ENCODE measurements at regions not wholly inside any gene's neighbourhood (a gene's known extent, or its start where the extent isn't known, plus 50 kb on each side); places are given as distances from the start of the nearest gene placed in this dataset.

GRCh38 chr2:234691968-234692955 is 195.4 kb upstream of the ARL4C start:
- DNase-seq, result no peak

- no peak for DNase-seq
Measured at GRCh38 chr2:234691214-234691575, 194.3 kb upstream of the ARL4C start.

- DNase-seq, result no peak
Measured at GRCh38 chr2:234690569-234691213, 193.8 kb upstream of the ARL4C start.

GRCh38 chr2:234689911-234690379 is 193.1 kb upstream of the ARL4C start:
- no peak for DNase-seq

GRCh38 chr2:234687718-234688475 is 191.0 kb upstream of the ARL4C start:
- no peak for DNase-seq

- DNase-seq, result no peak
Measured at GRCh38 chr2:234686088-234686890, 189.4 kb upstream of the ARL4C start.

- DNase-seq, result no peak
Measured at GRCh38 chr2:234684466-234684865, 187.6 kb upstream of the ARL4C start.

- DNase-seq, result no peak
Measured at GRCh38 chr2:234683950-234684349, 187.1 kb upstream of the ARL4C start.

- no peak for DNase-seq
Measured at GRCh38 chr2:234682492-234683228, 185.8 kb upstream of the ARL4C start.

- no peak for DNase-seq
Measured at GRCh38 chr2:234680688-234681619, 184.1 kb upstream of the ARL4C start.

- no peak for DNase-seq
Measured at GRCh38 chr2:234679741-234680687, 183.1 kb upstream of the ARL4C start.

GRCh38 chr2:234679301-234679740 is 182.4 kb upstream of the ARL4C start:
- DNase-seq, result no peak

- DNase-seq, result no peak
Measured at GRCh38 chr2:234678711-234679110, 181.8 kb upstream of the ARL4C start.

- DNase-seq, result no peak
Measured at GRCh38 chr2:234677758-234678538, 181.1 kb upstream of the ARL4C start.

- no peak for DNase-seq
Measured at GRCh38 chr2:234676783-234677450, 180.0 kb upstream of the ARL4C start.

- DNase-seq, result no peak
Measured at GRCh38 chr2:234676109-234676782, 179.4 kb upstream of the ARL4C start.

- DNase-seq, result no peak
Measured at GRCh38 chr2:234674781-234675201, 177.9 kb upstream of the ARL4C start.

Measured in CD4-positive, alpha-beta T cell treated with Interleukin-10 for 1 hour (primary cell).